Body of pancreas (tissue), 4 donors: ENCODE measurements at regions not wholly inside any gene's neighbourhood (a gene's known extent, or its start where the extent isn't known, plus 50 kb on each side); places are given as distances from the start of the nearest gene placed in this dataset.

Experiments
- POLR2A ChIP-seq, 3 donors: fragments of 450-650 bp; IDR thresholded peaks; one replicate each; pipeline ENCODE4 v1.6.1; 2016; ENCODE audit warnings: antibody characterized with exemption in 3 of 3, mild to moderate bottlenecking in 2 of 3
- TF ChIP-seq, protein P1 (sequence below), 7 experiments: fragments of 450-650 bp in 4 of 7; fragments of 200-600 bp in 3 of 7; sonication (generic) in 3 of 7; IDR thresholded peaks; one replicate each; pipeline ENCODE4 v1.5.1; 2016 to 2019; ENCODE audit warnings: antibody characterized with exemption in 7 of 7

DNA sequence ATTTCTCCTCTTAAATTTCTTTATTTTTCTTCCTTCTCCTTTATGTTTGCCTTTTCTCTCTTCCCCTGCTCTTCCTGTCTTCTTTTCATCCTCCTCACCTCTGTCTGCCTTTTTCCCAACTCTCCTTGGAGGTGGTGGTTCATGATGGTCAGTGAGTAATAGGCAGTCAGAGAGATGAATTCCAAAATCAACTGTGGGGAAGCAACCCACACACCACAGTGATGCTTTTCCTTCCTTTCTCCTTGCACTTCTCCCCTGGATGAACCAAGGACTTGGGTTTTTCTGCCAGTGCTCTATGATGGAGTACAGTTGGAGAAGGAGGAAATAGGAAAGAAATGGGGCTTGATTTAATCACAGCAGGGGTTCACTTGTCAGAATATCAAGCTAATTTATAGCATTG lies 153.8 kb downstream of the DCK start:
- TF ChIP-seq, protein P1, sequence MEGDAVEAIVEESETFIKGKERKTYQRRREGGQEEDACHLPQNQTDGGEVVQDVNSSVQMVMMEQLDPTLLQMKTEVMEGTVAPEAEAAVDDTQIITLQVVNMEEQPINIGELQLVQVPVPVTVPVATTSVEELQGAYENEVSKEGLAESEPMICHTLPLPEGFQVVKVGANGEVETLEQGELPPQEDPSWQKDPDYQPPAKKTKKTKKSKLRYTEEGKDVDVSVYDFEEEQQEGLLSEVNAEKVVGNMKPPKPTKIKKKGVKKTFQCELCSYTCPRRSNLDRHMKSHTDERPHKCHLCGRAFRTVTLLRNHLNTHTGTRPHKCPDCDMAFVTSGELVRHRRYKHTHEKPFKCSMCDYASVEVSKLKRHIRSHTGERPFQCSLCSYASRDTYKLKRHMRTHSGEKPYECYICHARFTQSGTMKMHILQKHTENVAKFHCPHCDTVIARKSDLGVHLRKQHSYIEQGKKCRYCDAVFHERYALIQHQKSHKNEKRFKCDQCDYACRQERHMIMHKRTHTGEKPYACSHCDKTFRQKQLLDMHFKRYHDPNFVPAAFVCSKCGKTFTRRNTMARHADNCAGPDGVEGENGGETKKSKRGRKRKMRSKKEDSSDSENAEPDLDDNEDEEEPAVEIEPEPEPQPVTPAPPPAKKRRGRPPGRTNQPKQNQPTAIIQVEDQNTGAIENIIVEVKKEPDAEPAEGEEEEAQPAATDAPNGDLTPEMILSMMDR (IDR thresholded peaks at IDR 0.05) = no peak
- no peak for TF ChIP-seq POLR2A (IDR thresholded peaks at IDR 0.05)
